ENCODE measurements at regions not wholly inside any gene's neighbourhood (a gene's known extent, or its start where the extent isn't known, plus 50 kb on each side); places are given as distances from the start of the nearest gene placed in this dataset.

DNA sequence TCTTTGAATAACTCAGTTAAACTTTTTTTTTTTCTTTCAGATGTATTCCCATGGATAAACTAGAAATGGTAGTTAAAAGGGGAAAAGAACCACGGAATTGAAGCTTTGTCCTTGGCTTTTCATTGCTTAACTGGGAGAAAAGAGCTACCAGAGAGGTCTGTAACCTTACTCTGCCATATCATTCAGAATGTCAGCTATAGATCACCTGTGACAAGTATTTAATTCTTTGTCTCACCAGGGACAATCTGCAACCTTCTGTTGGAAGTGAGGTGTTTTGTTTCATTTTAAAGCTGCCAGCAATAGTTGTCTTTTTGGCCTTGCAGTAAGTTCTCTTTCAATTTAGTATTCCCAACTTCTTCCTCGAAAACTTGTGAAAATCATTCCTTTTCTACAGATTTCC lies 618.4 kb downstream of the FRK start:
- Mint-ChIP-seq H3K36me3 (no peaks in the 10 kb centered on the region), H3K27me3 (ENCODE audit: low read depth in 3 of 3) (no peaks in the 10 kb centered on the region), H3K4me1 (no peaks in the 10 kb centered on the region), H3K9me3 (peaks cover 0 to 5% (median 2%) of the 10 kb centered on the region in 7 donors), H3K4me3 (no peak overlapping the region), H3K27ac (no peak overlapping the region)
- Histone ChIP-seq H3K27me3 (ENCODE audit: control insufficient read depth in 2 of 2, insufficient read depth in 2 of 2, low read length in 2 of 2) (no peaks in the 10 kb centered on the region), H3K36me3 (replicated peaks in 1 of 2; ENCODE audit: control insufficient read depth in 1 of 2, insufficient read depth in 2 of 2, low read length in 2 of 2) (no peaks in the 10 kb centered on the region), H3K4me3 (replicated peaks in 1 of 3; ENCODE audit: low read depth in 2 of 3, low read length in 3 of 3) (no peak overlapping the region), H3K79me2 (ENCODE audit: insufficient read depth, low read length) (no peaks in the 10 kb centered on the region), H3K4me1 (ENCODE audit: control insufficient read depth in 1 of 2, insufficient read depth in 2 of 2, low read length in 2 of 2) (no peaks in the 10 kb centered on the region), H3K4me2 (replicated peaks; ENCODE audit: extremely low read depth, low read length, poor library complexity, severe bottlenecking) (no peak overlapping the region), H4K20me1 (ENCODE audit: insufficient read depth, low read length) (no peaks in the 10 kb centered on the region), H3K27ac (ENCODE audit: low read depth in 1 of 2, low read length in 2 of 2) (no peak overlapping the region), H3K9me3 (replicated peaks in 1 of 2; ENCODE audit: control insufficient read depth in 1 of 2, insufficient read depth in 1 of 2, low read length in 2 of 2) (peaks cover 0 to 3% of the 10 kb centered on the region in 2 donors), H2AFZ (ENCODE audit: insufficient read depth, low read depth, low read length, poor library complexity, severe bottlenecking) (no peak overlapping the region), H3K9ac (ENCODE audit: insufficient read depth, low read length, poor library complexity, severe bottlenecking) (no peak overlapping the region)
- WGBS (ENCODE audit: insufficient coverage): 14% methylated on average over 1 of the region's 2 CpGs
- TF ChIP-seq CTCF (IDR thresholded peaks at IDR 0.05): no peak
- intact Hi-C loops (cut with micrococcal nuclease): no loop called here
- no peak for DNase-seq

DNA sequence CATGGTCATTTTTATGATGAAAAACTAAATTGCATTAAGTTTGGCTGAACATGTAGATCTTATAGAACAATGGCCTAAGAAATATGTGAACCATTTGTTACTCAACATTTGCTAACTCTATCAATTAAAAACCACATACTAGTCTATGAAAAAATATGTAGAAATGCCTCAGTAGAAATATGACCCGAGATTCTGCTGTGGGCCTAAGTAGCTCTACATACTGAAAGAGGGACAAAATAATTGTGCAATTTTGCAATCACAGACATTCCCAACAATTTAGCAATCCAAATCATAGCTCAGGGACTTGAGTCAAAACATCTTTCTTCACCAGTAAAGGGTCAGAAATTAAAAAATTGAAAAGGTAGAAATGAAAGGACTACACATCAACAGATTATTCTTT lies 619.0 kb downstream of the FRK start:
- no peaks in the 10 kb centered on the region for H3K36me3 Mint-ChIP-seq
- no peak for DNase-seq
- H3K4me3 ChIP-seq (replicated peaks in 1 of 3; ENCODE audit: low read depth in 2 of 3, low read length in 3 of 3): no peak overlapping the region
- H4K20me1 ChIP-seq (ENCODE audit: insufficient read depth, low read length): no peaks in the 10 kb centered on the region
- H3K9ac ChIP-seq (ENCODE audit: insufficient read depth, low read length, poor library complexity, severe bottlenecking): no peak overlapping the region
- H3K27ac Mint-ChIP-seq: no peak overlapping the region
- no peak for TF ChIP-seq CTCF (IDR thresholded peaks at IDR 0.05)
- H2AFZ ChIP-seq (ENCODE audit: insufficient read depth, low read depth, low read length, poor library complexity, severe bottlenecking): no peak overlapping the region
- H3K4me2 ChIP-seq (replicated peaks; ENCODE audit: extremely low read depth, low read length, poor library complexity, severe bottlenecking): no peak overlapping the region
- no peaks in the 10 kb centered on the region for H3K4me1 ChIP-seq (ENCODE audit: control insufficient read depth in 1 of 2, insufficient read depth in 2 of 2, low read length in 2 of 2)
- no peak overlapping the region for H3K27ac ChIP-seq (ENCODE audit: low read depth in 1 of 2, low read length in 2 of 2)
- peaks cover 0 to 3% of the 10 kb centered on the region in 2 donors for H3K9me3 ChIP-seq (replicated peaks in 1 of 2; ENCODE audit: control insufficient read depth in 1 of 2, insufficient read depth in 1 of 2, low read length in 2 of 2)
- H3K27me3 Mint-ChIP-seq (ENCODE audit: low read depth in 3 of 3): no peaks in the 10 kb centered on the region
- no peaks in the 10 kb centered on the region for H3K27me3 ChIP-seq (ENCODE audit: control insufficient read depth in 2 of 2, insufficient read depth in 2 of 2, low read length in 2 of 2)
- H3K36me3 ChIP-seq (replicated peaks in 1 of 2; ENCODE audit: control insufficient read depth in 1 of 2, insufficient read depth in 2 of 2, low read length in 2 of 2): no peaks in the 10 kb centered on the region
- H3K4me1 Mint-ChIP-seq: no peaks in the 10 kb centered on the region
- H3K9me3 Mint-ChIP-seq: peaks cover 0 to 5% (median 2%) of the 10 kb centered on the region in 7 donors
- no peak overlapping the region for H3K4me3 Mint-ChIP-seq
- H3K79me2 ChIP-seq (ENCODE audit: insufficient read depth, low read length): no peaks in the 10 kb centered on the region
- intact Hi-C loops (cut with micrococcal nuclease): no loop called here
- no CpG with 5 or more reads among the region's 1 CpG for WGBS (ENCODE audit: insufficient coverage)
